PC-3 (cell line): ENCODE measurements at regions not wholly inside any gene's neighbourhood (a gene's known extent, or its start where the extent isn't known, plus 50 kb on each side); places are given as distances from the start of the nearest gene placed in this dataset.

Experiments
- CTCF ChIP-seq: fragments of 300-600 bp; sonication (generic); conservative IDR thresholded peaks from 2 replicates; pipeline ENCODE4 v1.5.1; 2017; ENCODE audit warnings: antibody characterized with exemption, low read depth, mild to moderate bottlenecking, low read length
- EZH2 ChIP-seq: fragments of 300-600 bp; sonication (generic); IDR thresholded peaks from one replicate; pipeline ENCODE4 v1.6.1; 2017; ENCODE audit warnings: antibody characterized with exemption, mild to moderate bottlenecking, low read length; ENCODE audit not compliant: unreplicated experiment

DNA sequence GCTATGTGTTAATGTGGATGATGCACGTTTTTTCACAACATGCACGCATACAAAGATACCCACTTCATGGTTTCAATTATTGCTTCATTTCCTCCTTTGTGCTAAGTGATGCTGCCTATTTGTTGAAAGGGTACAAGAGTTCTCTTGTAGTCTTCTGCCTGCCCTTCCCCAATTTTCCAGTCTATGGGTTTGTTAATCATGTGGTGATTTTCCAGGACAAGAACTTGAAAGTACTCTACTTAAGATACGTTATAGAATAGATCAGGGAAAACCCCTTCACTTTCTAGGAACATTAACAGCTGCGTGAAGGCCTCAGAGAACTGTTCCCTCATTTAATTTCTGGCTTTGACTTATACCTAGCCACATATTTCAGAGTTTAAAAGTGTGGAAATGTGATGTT lies 52.1 kb upstream of the SLC44A3 start:
- TF ChIP-seq EZH2 (no peak), CTCF (no peak)
